ENCODE measurements at regions not wholly inside any gene's neighbourhood (a gene's known extent, or its start where the extent isn't known, plus 50 kb on each side); places are given as distances from the start of the nearest gene placed in this dataset.

DNA sequence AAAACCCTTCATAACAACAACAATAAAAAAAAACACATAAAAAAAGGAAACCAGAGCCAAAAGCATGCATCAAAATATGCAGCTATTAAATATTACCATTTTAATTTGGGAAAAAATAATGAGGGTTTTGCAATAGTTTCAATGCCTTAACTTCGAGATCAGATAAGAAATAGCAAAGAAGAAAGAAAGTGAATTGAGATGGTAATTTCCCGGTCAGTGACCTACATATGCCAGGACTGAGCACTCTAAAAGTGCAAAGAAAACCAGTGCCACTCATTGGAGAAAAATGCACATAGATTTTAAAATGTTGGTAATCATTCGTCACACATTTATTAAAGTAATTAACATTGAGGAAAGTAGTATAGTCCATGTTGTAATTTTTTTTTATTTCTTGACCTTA is 944.2 kb downstream of the EFNB2 start:
- no peaks in the 10 kb centered on the region for H3K4me1 ChIP-seq
- no peaks in the 10 kb centered on the region for H3K27me3 ChIP-seq
- TF ChIP-seq, protein P1, sequence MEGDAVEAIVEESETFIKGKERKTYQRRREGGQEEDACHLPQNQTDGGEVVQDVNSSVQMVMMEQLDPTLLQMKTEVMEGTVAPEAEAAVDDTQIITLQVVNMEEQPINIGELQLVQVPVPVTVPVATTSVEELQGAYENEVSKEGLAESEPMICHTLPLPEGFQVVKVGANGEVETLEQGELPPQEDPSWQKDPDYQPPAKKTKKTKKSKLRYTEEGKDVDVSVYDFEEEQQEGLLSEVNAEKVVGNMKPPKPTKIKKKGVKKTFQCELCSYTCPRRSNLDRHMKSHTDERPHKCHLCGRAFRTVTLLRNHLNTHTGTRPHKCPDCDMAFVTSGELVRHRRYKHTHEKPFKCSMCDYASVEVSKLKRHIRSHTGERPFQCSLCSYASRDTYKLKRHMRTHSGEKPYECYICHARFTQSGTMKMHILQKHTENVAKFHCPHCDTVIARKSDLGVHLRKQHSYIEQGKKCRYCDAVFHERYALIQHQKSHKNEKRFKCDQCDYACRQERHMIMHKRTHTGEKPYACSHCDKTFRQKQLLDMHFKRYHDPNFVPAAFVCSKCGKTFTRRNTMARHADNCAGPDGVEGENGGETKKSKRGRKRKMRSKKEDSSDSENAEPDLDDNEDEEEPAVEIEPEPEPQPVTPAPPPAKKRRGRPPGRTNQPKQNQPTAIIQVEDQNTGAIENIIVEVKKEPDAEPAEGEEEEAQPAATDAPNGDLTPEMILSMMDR (IDR thresholded peaks at IDR 0.05) = no peak
- intact Hi-C loops (cut with DNase I; ENCODE audit: low total_unique reads) = no loop called here
- H3K9me3 ChIP-seq = no peaks in the 10 kb centered on the region
- no peak overlapping the region for H3K4me3 ChIP-seq
- no peak overlapping the region for H3K27ac ChIP-seq
- no peak for DNase-seq
- no peaks in the 10 kb centered on the region for H3K36me3 ChIP-seq

- H3K9me3 ChIP-seq = no peaks in the 10 kb centered on the region
- H3K4me3 ChIP-seq = no peak overlapping the region
- no peaks in the 10 kb centered on the region for H3K27me3 ChIP-seq
- no peaks in the 10 kb centered on the region for H3K36me3 ChIP-seq
- intact Hi-C loops (cut with DNase I; ENCODE audit: low total_unique reads) = no loop called here
- no peak overlapping the region for H3K27ac ChIP-seq
- TF ChIP-seq, protein P1 (IDR thresholded peaks at IDR 0.05) = no peak
- no peak for DNase-seq
- H3K4me1 ChIP-seq = no peaks in the 10 kb centered on the region
Measured at GRCh38 chr13:105587786-105588185, 947.7 kb downstream of the EFNB2 start.

DNA sequence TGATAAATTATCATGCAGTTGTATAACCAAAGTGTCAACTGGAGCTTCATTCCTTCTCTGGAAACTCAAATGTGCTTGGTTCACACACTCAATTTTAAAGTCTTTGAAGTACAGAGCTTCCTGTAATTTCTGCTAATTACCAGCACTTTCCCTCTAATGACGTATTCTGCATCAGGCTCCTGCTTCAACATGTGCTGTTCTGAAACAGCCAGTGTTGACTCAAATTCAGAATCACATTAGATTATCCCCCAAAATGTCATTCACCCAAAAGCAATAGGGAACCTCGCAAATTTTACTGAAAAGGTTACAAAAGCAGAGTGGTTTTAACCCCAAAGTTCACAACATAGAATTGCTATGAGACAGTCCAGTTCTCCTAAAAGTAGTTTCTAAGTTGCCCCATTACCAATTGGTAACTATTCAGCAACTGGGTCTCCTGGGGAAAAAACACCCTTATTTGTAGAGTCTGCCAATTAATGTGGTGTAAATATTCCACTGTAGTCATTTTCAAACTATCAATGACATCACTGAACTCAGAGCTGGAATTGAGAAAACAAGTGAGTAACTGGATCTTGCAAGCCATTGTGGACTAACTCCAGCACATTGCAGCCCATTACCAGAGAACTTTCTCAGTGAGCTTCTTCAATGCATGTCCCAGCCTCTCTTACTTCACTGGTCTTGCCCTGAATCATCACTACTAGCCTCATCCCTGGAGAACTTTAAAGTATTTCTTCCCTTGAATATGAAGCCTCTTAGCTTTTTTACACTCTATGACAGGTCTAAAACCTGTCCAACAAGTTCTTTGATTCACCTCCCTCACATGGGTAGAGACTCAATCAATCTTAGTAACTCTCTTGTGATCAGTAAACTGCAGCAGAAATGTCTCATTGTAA is 955.4 kb downstream of the EFNB2 start:
- no peaks in the 10 kb centered on the region for H3K4me1 ChIP-seq
- H3K27me3 ChIP-seq = no peaks in the 10 kb centered on the region
- H3K36me3 ChIP-seq = no peaks in the 10 kb centered on the region
- no peaks in the 10 kb centered on the region for H3K9me3 ChIP-seq
- no peak overlapping the region for H3K4me3 ChIP-seq
- TF ChIP-seq, protein P1 (IDR thresholded peaks at IDR 0.05) = no peak
- no peak for DNase-seq
- no peak overlapping the region for H3K27ac ChIP-seq
- intact Hi-C loops (cut with DNase I; ENCODE audit: low total_unique reads) = no loop called here

GRCh38 chr13:105573136-105573535 is 962.3 kb downstream of the EFNB2 start:
- H3K4me3 ChIP-seq = no peak overlapping the region
- H3K9me3 ChIP-seq = no peaks in the 10 kb centered on the region
- H3K4me1 ChIP-seq = no peaks in the 10 kb centered on the region
- DNase-seq = no peak
- H3K36me3 ChIP-seq = no peaks in the 10 kb centered on the region
- no peak overlapping the region for H3K27ac ChIP-seq
- H3K27me3 ChIP-seq = no peaks in the 10 kb centered on the region
- TF ChIP-seq, protein P1 (IDR thresholded peaks at IDR 0.05) = no peak
- intact Hi-C loops (cut with DNase I; ENCODE audit: low total_unique reads) = no loop called here

DNA sequence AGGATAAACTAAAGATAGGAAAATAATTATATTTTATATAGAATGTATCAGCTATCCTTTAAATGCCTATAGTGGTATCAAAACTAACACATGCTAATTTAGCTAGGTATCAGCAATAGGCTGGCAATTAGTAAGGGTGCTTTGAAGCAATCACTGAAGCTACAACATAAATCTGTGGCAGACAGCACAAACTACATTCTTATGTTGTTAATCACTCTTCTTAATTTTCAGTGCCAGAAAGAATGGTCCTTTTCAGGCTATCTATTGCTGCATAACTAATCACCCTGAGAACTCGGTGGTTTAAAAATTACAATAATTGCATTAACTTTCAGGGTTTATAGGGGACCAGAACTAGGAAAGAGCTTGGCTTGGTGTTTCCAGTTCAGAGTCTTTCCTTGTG is 963.1 kb downstream of the EFNB2 start:
- Histone ChIP-seq H3K27me3 (no peaks in the 10 kb centered on the region), H3K27ac (no peak overlapping the region), H3K4me3 (no peak overlapping the region), H3K36me3 (no peaks in the 10 kb centered on the region), H3K9me3 (no peaks in the 10 kb centered on the region), H3K4me1 (no peaks in the 10 kb centered on the region)
- intact Hi-C loops (cut with DNase I; ENCODE audit: low total_unique reads) = no loop called here
- no peak for DNase-seq
- TF ChIP-seq, protein P1 (IDR thresholded peaks at IDR 0.05) = no peak
